HG02870 (cell line): ENCODE measurements at regions not wholly inside any gene's neighbourhood (a gene's known extent, or its start where the extent isn't known, plus 50 kb on each side); places are given as distances from the start of the nearest gene placed in this dataset.

ENCODE experiments used
- ATAC-seq: cut with Tn5 transposase; IDR thresholded peaks from one replicate; pipeline ENCODE4 v1.9.1; 2021; ENCODE audit warnings: mild to moderate bottlenecking, moderate library complexity; ENCODE audit not compliant: unreplicated experiment

- ATAC-seq = no peak
These were observed 276.3 kb downstream of the KCNS3 start for GRCh38 chr2:18154812-18155211.

GRCh38 chr2:18154259-18154658 lies 275.8 kb downstream of the KCNS3 start:
- no peak for ATAC-seq

DNA sequence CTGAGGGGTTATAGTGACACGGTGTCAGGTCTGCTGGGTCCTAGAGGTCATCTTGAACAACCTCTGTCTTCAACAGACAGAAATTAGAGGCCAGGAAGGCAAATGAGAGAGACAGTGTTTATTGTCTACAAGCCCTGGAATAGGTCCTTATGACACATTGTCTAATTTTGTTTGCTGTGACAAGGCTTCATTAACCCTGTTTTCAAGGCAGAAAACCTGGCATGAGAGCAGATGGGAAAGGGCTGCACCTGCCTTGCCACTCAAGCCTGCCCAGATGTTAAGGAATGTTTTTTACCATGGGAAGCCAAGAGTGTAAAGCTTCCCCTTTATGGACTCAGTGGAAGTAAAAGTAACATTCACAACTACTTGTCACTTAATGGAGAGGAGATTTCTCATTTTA lies 275.3 kb downstream of the KCNS3 start:
- ATAC-seq = no peak

DNA sequence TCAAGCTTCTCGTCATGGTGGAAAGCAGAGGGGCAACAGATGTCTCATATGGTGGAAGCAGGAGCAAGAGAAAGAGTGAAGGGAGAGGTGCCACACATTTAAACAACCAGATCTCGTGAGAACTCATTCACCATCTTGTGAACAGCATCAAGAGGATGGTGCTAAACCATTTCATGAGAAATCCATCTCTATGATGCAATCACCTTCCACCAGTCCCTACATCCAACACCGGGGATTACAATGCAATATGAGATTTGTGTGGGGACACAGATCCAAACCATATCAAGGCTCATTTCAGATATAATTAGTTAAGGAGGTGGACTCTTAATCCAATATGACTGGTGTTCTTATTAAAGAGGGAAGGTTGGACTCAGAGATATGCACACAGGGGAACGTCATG lies 272.8 kb downstream of the KCNS3 start:
- ATAC-seq = no peak

- no peak for ATAC-seq
These were observed 271.3 kb downstream of the KCNS3 start for GRCh38 chr2:18149660-18150246.

DNA sequence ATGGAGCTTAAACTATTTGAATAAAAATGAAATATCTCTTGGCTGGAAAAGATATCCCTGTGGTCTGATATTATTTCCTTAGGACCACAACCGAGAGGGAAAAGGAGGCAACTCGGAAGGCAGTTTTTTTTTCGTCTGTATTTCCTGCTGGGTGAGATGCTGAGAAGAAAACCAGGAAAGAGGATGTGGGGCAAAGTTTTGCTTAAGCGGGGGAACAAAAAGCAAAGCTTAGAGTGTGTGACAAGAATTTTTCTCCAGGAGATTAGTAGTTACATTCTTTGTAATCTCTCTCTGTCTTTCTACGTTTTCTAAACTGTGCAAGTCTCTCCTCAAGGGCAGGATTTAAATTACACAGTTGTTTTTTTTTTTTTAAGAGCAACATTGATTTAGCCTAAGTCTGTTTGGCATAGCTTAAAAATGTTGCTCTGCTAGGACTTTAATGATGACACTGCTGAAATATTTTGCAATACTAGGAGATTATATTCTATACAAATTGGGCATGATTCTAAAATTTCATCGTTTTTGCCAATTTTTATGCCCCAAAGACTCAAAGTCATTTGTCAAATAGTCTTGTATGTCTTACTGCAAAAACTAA lies 258.5 kb downstream of the KCNS3 start:
- ATAC-seq = no peak

DNA sequence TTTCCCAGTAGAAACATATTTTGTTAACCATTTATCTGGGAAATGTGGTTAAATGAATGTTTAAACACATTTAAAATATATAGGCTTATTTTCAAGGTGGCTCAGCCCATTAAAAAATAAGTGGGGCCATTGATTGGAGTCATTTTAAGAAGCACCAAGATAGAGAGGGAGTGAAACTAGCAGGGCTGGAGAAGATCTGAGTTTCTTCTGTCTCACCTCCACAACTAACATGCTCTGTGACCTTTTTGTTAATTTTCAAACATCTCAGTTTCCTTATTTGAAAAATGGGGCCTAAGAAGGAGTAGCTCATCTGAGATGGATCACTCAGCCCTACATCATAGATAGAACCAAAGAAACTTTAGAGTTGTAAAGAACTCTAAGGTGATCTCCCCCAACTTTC lies 254.8 kb downstream of the KCNS3 start:
- no peak for ATAC-seq

- ATAC-seq = no peak
These were observed 254.2 kb downstream of the KCNS3 start for GRCh38 chr2:18132697-18133096.

GRCh38 chr2:18131761-18132160 lies 253.3 kb downstream of the KCNS3 start:
- no peak for ATAC-seq

DNA sequence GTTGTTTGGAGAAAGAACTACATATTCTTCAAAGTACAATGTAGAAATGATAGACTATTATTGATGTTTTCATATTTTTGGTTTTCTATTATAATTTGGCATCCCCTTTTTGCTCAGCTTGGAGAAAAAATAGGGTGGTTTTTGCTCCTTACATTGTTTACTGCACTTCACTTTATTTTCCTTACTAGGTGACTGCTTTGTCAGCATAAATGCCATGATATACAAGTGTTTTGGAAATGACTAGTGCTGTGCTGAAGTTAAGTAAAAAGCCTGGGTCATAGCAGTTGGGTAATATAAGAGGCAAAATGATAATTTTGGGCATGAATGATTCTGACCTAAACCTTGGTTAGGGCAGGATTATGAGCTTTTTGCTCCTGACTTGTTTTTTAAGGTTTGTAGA lies 250.9 kb downstream of the KCNS3 start:
- ATAC-seq = no peak

- ATAC-seq = no peak
These were observed 246.8 kb downstream of the KCNS3 start for GRCh38 chr2:18125303-18125702.

GRCh38 chr2:18124116-18124835 lies 245.8 kb downstream of the KCNS3 start:
- no peak for ATAC-seq

DNA sequence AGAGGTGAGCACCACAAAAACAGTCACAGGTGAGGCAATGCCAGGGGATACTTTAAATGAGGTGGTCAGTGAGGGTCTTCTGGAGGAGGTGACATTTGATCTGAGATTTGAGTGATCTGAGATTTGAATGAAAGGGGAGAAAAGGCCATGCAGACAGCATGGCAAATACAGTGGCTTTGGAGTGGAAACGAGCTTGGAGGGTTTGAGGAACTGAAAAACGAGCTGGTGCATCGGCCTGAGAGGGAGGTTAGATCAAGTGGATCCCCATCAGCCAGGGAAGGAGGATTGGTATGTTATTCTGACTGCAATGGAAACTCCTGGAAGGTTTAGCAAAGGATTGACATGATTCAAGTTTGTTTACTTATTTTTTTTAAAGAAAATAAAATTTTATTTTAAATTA lies 245.1 kb downstream of the KCNS3 start:
- ATAC-seq = no peak

DNA sequence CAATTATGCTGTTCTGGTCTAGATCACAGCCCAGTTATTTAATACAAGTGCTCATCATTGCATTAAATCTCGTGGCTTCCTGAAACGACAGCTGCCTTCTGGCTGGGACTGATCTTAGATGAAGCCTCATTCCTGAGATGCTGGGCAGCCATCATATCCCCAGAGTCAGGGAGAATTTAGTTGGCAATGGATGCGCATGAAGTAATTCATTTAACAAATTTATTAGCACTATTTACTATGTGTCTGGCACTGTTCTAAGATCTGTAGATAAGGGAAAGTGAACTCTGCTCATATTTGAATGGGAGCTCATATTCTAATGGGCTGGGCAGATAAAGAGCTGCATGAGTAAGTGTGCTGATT lies 244.7 kb downstream of the KCNS3 start:
- no peak for ATAC-seq

GRCh38 chr2:18122544-18123210 lies 244.2 kb downstream of the KCNS3 start:
- no peak for ATAC-seq

DNA sequence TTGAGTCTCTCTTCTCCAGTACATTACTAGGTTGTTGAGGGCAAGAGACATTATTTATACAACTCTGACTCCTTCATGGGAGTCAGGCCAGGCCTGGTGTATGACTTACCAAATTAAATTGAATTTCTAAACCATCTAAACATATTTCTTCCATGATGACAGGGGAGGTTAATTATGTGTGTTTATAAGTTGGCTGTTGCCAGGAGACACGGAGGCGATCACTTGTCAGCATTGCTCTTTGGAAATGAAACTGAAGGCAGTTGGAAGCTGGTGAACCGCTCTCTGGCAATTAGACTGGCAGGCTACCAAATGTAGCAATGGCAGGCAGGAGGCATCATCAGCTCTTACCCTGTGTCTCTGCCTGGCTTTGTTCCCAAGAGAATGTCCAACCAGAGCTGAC lies 241.4 kb downstream of the KCNS3 start:
- ATAC-seq = no peak

- no peak for ATAC-seq
These were observed 240.2 kb downstream of the KCNS3 start for GRCh38 chr2:18118703-18119102.

- ATAC-seq = peak; percentile 85
These were observed 239.1 kb downstream of the KCNS3 start for GRCh38 chr2:18117592-18117991.

GRCh38 chr2:18110222-18110621 lies 231.8 kb downstream of the KCNS3 start:
- ATAC-seq = no peak

GRCh38 chr2:18106841-18107240 lies 228.4 kb downstream of the KCNS3 start:
- no peak for ATAC-seq

DNA sequence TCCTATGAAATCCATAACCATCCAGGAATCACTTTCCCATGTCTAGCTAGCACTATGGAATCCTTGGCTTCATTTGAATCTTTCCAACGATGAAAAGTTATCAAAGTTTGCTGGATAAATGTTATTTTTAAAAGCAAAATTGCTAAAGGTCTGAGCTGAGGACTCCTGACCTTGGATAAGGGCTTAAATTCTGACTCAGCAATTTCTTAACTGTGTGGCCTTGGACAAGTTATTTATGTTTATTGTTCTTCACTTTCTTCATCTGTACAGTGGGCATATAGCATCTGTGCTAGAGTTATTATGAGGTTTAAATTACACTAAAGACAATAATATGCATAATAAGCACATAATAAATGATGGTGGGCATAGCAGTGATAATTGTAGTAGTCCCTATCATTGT lies 227.5 kb downstream of the KCNS3 start:
- ATAC-seq = no peak

DNA sequence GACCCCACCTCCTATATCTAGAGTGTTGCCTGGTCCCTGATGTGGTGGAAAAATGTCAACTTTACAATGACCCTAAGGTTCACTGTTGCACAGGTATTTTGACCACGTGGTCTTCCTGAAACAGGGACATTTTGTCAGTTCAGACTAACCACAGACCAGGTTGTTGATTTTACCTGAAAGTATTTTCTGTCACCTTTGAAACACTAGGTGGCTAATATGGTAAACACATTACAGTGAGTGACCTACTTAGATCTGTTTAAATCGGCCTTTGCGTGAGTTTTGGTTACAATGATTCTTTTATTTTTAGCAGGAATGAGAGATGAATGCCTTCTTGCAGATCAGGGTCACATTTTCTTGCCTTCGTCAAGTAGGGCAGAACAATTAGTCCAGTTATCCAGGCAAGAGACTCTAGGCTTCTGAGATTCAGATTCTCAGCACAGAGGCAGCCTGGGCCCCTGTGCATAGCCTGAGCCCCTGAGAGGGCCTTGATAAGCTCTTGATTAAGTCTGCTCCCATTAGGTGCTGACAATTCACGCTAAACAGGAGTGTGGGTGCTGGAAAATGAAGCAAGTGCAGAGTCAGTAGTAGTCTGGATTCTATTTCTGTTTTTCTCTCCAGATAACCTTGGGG lies 226.2 kb downstream of the KCNS3 start:
- no peak for ATAC-seq
